ENCODE measurements at regions not wholly inside any gene's neighbourhood (a gene's known extent, or its start where the extent isn't known, plus 50 kb on each side); places are given as distances from the start of the nearest gene placed in this dataset.

DNA sequence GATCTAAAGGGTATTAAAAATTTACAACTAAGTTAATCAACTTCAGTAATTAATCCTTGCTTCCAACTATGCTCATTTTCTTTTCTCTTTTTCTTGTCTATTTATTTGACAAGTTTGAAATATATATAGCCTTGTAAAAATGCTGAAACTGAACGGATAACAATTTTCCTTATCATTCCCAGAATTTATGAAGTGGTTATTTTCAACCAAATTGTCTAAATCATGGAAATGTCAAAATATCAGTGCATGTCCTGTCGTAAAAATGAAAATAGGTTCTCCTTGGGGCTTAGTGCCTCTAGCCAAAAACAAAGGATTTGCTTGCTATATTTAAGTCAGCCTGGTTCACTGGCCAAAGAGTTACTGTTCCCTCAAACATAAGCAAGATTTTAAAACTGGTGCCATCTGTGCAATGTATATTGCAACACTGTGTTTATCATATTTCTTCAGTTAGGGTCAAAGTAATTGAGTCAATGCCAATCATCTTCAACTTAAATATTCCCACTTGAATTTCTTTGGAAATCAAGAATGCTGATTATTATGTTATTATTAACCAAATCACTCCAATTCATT is 798.3 kb downstream of the MAT2B start:
- TF ChIP-seq CTCF (IDR thresholded peaks at IDR 0.05) (no peak), MAX (CRISPR knock-in tag; IDR thresholded peaks at IDR 0.05) (no peak), SMAD3 (CRISPR knock-in tag; IDR thresholded peaks at IDR 0.05; ENCODE audit: borderline replicate concordance) (no peak), CREM (CRISPR knock-in tag; IDR thresholded peaks at IDR 0.05) (no peak), USF2 (CRISPR knock-in tag; IDR thresholded peaks at IDR 0.05) (no peak), MXD4 (CRISPR knock-in tag; IDR thresholded peaks at IDR 0.05; ENCODE audit: borderline replicate concordance) (no peak), NFATC4 (CRISPR knock-in tag; IDR thresholded peaks at IDR 0.05) (no peak)
- TF ChIP-seq, protein P1, sequence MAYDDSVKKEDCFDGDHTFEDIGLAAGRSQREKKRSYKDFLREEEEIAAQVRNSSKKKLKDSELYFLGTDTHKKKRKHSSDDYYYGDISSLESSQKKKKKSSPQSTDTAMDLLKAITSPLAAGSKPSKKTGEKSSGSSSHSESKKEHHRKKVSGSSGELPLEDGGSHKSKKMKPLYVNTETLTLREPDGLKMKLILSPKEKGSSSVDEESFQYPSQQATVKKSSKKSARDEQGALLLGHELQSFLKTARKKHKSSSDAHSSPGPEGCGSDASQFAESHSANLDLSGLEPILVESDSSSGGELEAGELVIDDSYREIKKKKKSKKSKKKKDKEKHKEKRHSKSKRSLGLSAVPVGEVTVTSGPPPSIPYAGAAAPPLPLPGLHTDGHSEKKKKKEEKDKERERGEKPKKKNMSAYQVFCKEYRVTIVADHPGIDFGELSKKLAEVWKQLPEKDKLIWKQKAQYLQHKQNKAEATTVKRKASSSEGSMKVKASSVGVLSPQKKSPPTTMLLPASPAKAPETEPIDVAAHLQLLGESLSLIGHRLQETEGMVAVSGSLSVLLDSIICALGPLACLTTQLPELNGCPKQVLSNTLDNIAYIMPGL (CRISPR knock-in tag; IDR thresholded peaks at IDR 0.05), result no peak
- TF ChIP-seq, protein P2, sequence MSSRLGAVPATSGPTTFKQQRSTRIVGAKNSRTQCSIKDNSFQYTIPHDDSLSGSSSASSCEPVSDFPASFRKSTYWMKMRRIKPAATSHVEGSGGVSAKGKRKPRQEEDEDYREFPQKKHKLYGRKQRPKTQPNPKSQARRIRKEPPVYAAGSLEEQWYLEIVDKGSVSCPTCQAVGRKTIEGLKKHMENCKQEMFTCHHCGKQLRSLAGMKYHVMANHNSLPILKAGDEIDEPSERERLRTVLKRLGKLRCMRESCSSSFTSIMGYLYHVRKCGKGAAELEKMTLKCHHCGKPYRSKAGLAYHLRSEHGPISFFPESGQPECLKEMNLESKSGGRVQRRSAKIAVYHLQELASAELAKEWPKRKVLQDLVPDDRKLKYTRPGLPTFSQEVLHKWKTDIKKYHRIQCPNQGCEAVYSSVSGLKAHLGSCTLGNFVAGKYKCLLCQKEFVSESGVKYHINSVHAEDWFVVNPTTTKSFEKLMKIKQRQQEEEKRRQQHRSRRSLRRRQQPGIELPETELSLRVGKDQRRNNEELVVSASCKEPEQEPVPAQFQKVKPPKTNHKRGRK (CRISPR knock-in tag; IDR thresholded peaks at IDR 0.05; ENCODE audit: borderline replicate concordance), result no peak
